SK-N-SH (cell line): ENCODE measurements at regions not wholly inside any gene's neighbourhood (a gene's known extent, or its start where the extent isn't known, plus 50 kb on each side); places are given as distances from the start of the nearest gene placed in this dataset.

Experiments
- CHD2 ChIP-seq: fragments of 150-350 bp; IDR thresholded peaks from 2 replicates; pipeline ENCODE4 v1.6.1; 2018; ENCODE audit warnings: low read length; ENCODE audit not compliant: partially characterized antibody
- CTCF ChIP-seq: fragments of 200-600 bp; sonication (generic); IDR thresholded peaks from 2 replicates; pipeline ENCODE4 v1.6.1; 2017; ENCODE audit warnings: antibody characterized with exemption, mild to moderate bottlenecking, moderate library complexity
- GABPA ChIP-seq: IDR thresholded peaks from 2 replicates; pipeline ENCODE4 v1.4.0; 2012; ENCODE audit warnings: low read depth, mild to moderate bottlenecking
- MAX ChIP-seq: IDR thresholded peaks from 2 replicates; pipeline ENCODE4 v1.4.0; 2012; ENCODE audit warnings: low read depth
- POLR2AphosphoS5 ChIP-seq: IDR thresholded peaks from 2 replicates; pipeline ENCODE4 v1.6.1; 2012; ENCODE audit warnings: low read depth, low read length
- REST ChIP-seq: IDR thresholded peaks from 2 replicates; pipeline ENCODE4 v1.6.1; 2012; ENCODE audit warnings: mild to moderate bottlenecking, low read depth, low read length, moderate library complexity
- TAF1 ChIP-seq: IDR thresholded peaks from 2 replicates; pipeline ENCODE4 v1.6.1; 2012; ENCODE audit warnings: low read depth, mild to moderate bottlenecking, low read length, moderate library complexity, borderline replicate concordance
- TF ChIP-seq, protein P1 (sequence below): IDR thresholded peaks from 2 replicates; pipeline ENCODE4; 2012

DNA sequence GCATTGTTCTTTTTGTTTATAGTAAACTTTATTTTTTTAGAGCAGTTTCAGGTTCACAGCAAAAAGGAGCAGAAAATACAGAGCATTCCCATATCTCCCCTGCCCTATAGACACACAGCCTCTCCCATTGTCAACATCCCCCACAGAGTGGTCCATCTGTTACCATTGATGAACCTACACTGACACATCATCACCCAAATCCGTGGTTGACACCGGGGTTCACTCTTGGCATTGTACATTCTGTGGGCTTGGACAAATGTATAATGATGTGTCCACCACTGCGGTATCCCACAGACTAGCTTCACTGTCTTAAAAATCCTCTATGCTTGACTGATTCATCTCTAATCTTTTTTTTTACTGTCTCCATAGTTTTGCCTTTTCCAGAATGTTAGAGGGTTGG is 120.7 kb upstream of the SPATA31C2 start:
- TF ChIP-seq, protein P1, sequence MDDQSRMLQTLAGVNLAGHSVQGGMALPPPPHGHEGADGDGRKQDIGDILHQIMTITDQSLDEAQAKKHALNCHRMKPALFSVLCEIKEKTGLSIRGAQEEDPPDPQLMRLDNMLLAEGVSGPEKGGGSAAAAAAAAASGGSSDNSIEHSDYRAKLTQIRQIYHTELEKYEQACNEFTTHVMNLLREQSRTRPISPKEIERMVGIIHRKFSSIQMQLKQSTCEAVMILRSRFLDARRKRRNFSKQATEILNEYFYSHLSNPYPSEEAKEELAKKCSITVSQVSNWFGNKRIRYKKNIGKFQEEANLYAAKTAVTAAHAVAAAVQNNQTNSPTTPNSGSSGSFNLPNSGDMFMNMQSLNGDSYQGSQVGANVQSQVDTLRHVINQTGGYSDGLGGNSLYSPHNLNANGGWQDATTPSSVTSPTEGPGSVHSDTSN, result no peak
- TF ChIP-seq CHD2 (no peak), CTCF (no peak), MAX (no peak), GABPA (no peak), POLR2AphosphoS5 (no peak), TAF1 (no peak), REST (no peak)
